ENCODE measurements at regions not wholly inside any gene's neighbourhood (a gene's known extent, or its start where the extent isn't known, plus 50 kb on each side); places are given as distances from the start of the nearest gene placed in this dataset.

- Mint-ChIP-seq H3K27me3 (ENCODE audit: low read depth in 2 of 2) (no peaks in the 10 kb centered on the region), H3K27ac (no peak overlapping the region), H3K36me3 (no peaks in the 10 kb centered on the region), H3K9me3 (peaks cover 0 to 4% of the 10 kb centered on the region in 2 donors), H3K4me1 (no peaks in the 10 kb centered on the region), H3K4me3 (no peak overlapping the region)
- Histone ChIP-seq H3K9me3 (ENCODE audit: control insufficient read depth, insufficient read depth, low read length) (no peaks in the 10 kb centered on the region), H3K27me3 (ENCODE audit: control insufficient read depth, insufficient read depth, low read length) (no peaks in the 10 kb centered on the region), H3K27ac (ENCODE audit: low read length) (no peak overlapping the region), H3K36me3 (ENCODE audit: control insufficient read depth, insufficient read depth, low read length) (no peaks in the 10 kb centered on the region), H3K4me1 (ENCODE audit: control insufficient read depth, insufficient read depth, low read length) (no peaks in the 10 kb centered on the region), H3K4me3 (ENCODE audit: low read length) (no peak overlapping the region)
- intact Hi-C loops (cut with micrococcal nuclease): no loop called here
- no peak for ATAC-seq
- no peak for TF ChIP-seq CTCF (IDR thresholded peaks at IDR 0.05)
- WGBS (ENCODE audit: insufficient coverage): 57% methylated on average over 2 of the region's 2 CpGs
- DNase-seq: no peak
These were observed 375.6 kb downstream of the ATP23 start for GRCh38 chr12:58316926-58317325.

- no peak for TF ChIP-seq CTCF (IDR thresholded peaks at IDR 0.05)
- WGBS (ENCODE audit: insufficient coverage): 61% methylated on average over 2 of the region's 3 CpGs
- H3K27me3 Mint-ChIP-seq (ENCODE audit: low read depth in 2 of 2): no peaks in the 10 kb centered on the region
- DNase-seq: no peak
- no peaks in the 10 kb centered on the region for H3K27me3 ChIP-seq (ENCODE audit: control insufficient read depth, insufficient read depth, low read length)
- H3K27ac Mint-ChIP-seq: no peak overlapping the region
- intact Hi-C loops (cut with micrococcal nuclease): no loop called here
- no peaks in the 10 kb centered on the region for H3K36me3 ChIP-seq (ENCODE audit: control insufficient read depth, insufficient read depth, low read length)
- no peaks in the 10 kb centered on the region for H3K4me1 ChIP-seq (ENCODE audit: control insufficient read depth, insufficient read depth, low read length)
- H3K27ac ChIP-seq (ENCODE audit: low read length): no peak overlapping the region
- no peaks in the 10 kb centered on the region for H3K36me3 Mint-ChIP-seq
- H3K4me1 Mint-ChIP-seq: no peaks in the 10 kb centered on the region
- no peak overlapping the region for H3K4me3 Mint-ChIP-seq
- H3K9me3 ChIP-seq (ENCODE audit: control insufficient read depth, insufficient read depth, low read length): no peaks in the 10 kb centered on the region
- H3K9me3 Mint-ChIP-seq: peaks cover 0 to 2% of the 10 kb centered on the region in 2 donors
- no peak for ATAC-seq
- H3K4me3 ChIP-seq (ENCODE audit: low read length): no peak overlapping the region
These were observed 380.0 kb downstream of the ATP23 start for GRCh38 chr12:58321414-58321813.

GRCh38 chr12:58323676-58324075, 382.3 kb downstream of the ATP23 start:
- Histone ChIP-seq H3K27me3 (ENCODE audit: control insufficient read depth, insufficient read depth, low read length) (no peaks in the 10 kb centered on the region), H3K27ac (ENCODE audit: low read length) (no peak overlapping the region), H3K4me1 (ENCODE audit: control insufficient read depth, insufficient read depth, low read length) (no peaks in the 10 kb centered on the region), H3K9me3 (ENCODE audit: control insufficient read depth, insufficient read depth, low read length) (no peaks in the 10 kb centered on the region), H3K4me3 (ENCODE audit: low read length) (no peak overlapping the region), H3K36me3 (ENCODE audit: control insufficient read depth, insufficient read depth, low read length) (no peaks in the 10 kb centered on the region)
- Mint-ChIP-seq H3K27me3 (ENCODE audit: low read depth in 2 of 2) (no peaks in the 10 kb centered on the region), H3K4me3 (no peak overlapping the region), H3K36me3 (no peaks in the 10 kb centered on the region), H3K4me1 (no peaks in the 10 kb centered on the region), H3K9me3 (no peaks in the 10 kb centered on the region), H3K27ac (no peak overlapping the region)
- DNase-seq (no peak), ATAC-seq (no peak)
- WGBS (ENCODE audit: insufficient coverage): 95% methylated on average over 3 of the region's 3 CpGs
- TF ChIP-seq CTCF (IDR thresholded peaks at IDR 0.05): no peak
- intact Hi-C loops (cut with micrococcal nuclease): no loop called here

- intact Hi-C loops (cut with micrococcal nuclease): no loop called here
- Histone ChIP-seq H3K9me3 (ENCODE audit: control insufficient read depth, insufficient read depth, low read length) (no peaks in the 10 kb centered on the region), H3K36me3 (ENCODE audit: control insufficient read depth, insufficient read depth, low read length) (no peaks in the 10 kb centered on the region), H3K4me1 (ENCODE audit: control insufficient read depth, insufficient read depth, low read length) (no peaks in the 10 kb centered on the region), H3K4me3 (ENCODE audit: low read length) (no peak overlapping the region), H3K27ac (ENCODE audit: low read length) (no peak overlapping the region), H3K27me3 (ENCODE audit: control insufficient read depth, insufficient read depth, low read length) (no peaks in the 10 kb centered on the region)
- ATAC-seq: no peak
- Mint-ChIP-seq H3K27me3 (ENCODE audit: low read depth in 2 of 2) (no peaks in the 10 kb centered on the region), H3K27ac (no peak overlapping the region), H3K9me3 (no peaks in the 10 kb centered on the region), H3K36me3 (no peaks in the 10 kb centered on the region), H3K4me1 (no peaks in the 10 kb centered on the region), H3K4me3 (no peak overlapping the region)
- WGBS (ENCODE audit: insufficient coverage): no CpG with 5 or more reads among the region's 1 CpG
- TF ChIP-seq CTCF (IDR thresholded peaks at IDR 0.05): no peak
- no peak for DNase-seq
These were observed 384.2 kb downstream of the ATP23 start for GRCh38 chr12:58325561-58325960.

All from natural killer cell (primary cell).